ENCODE measurements at regions not wholly inside any gene's neighbourhood (a gene's known extent, or its start where the extent isn't known, plus 50 kb on each side); places are given as distances from the start of the nearest gene placed in this dataset.

GRCh38 chr5:136518814-136519213, 153.5 kb upstream of the TRPC7 start:
- TF ChIP-seq POLR2A (IDR thresholded peaks at IDR 0.05; ENCODE audit: low read depth, low read length): no peak
- TF ChIP-seq POLR2AphosphoS5 (IDR thresholded peaks at IDR 0.05; ENCODE audit: low read depth, low read length): no peak
- no peak for TF ChIP-seq TAF1 (IDR thresholded peaks at IDR 0.05; ENCODE audit: low read depth, low read length)
- no peak for TF ChIP-seq SPI1 (IDR thresholded peaks at IDR 0.05; ENCODE audit: low read depth, low read length)
- no peak for TF ChIP-seq PAX5 (IDR thresholded peaks at IDR 0.05; ENCODE audit: insufficient read depth, low read length, severe bottlenecking)
- no peak for TF ChIP-seq POU2F2 (IDR thresholded peaks at IDR 0.05; ENCODE audit: low read depth, low read length)

Measured in GM12891 (cell line).